Fibroblast of the conjunctiva (primary cell): ENCODE measurements at regions not wholly inside any gene's neighbourhood (a gene's known extent, or its start where the extent isn't known, plus 50 kb on each side); places are given as distances from the start of the nearest gene placed in this dataset.
"Not testable (repeated sequence)": the region's sequence is repeated elsewhere in the genome, so short reads cannot be mapped to it uniquely, and the experiment has no call there.

Experiments used
- DNase-seq: peaks from one replicate; pipeline ENCODE4 v3.0.0-alpha.2; 2010; ENCODE audit warnings: low read depth

- no peak for DNase-seq
These were observed 143.2 kb downstream of the NPIPB5 start for GRCh38 chr16:22653876-22654275.

DNA sequence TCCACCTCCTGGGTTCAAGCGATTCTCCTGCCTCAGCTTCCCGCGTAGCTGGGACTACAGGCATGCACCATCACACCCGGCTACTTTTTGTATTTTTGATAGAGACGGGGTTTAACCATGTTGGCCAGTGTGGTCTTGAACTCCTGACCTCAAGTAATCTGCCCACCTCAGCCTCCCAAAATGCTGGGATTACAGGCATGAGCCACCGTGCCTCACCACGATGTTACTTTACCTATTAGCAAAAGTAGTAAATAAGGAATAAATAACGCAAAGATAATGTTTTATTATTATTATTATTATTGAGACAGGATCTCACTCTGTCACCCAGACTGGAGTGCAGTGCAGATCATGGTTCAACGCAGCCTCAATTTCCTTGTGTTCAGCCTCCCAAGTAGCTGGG, 145.9 kb downstream of the NPIPB5 start:
- DNase-seq = not testable (repeated sequence)

GRCh38 chr16:22659933-22660332, 149.2 kb downstream of the NPIPB5 start:
- DNase-seq = no peak

GRCh38 chr16:22660441-22661160, 149.9 kb downstream of the NPIPB5 start:
- DNase-seq = no peak

DNA sequence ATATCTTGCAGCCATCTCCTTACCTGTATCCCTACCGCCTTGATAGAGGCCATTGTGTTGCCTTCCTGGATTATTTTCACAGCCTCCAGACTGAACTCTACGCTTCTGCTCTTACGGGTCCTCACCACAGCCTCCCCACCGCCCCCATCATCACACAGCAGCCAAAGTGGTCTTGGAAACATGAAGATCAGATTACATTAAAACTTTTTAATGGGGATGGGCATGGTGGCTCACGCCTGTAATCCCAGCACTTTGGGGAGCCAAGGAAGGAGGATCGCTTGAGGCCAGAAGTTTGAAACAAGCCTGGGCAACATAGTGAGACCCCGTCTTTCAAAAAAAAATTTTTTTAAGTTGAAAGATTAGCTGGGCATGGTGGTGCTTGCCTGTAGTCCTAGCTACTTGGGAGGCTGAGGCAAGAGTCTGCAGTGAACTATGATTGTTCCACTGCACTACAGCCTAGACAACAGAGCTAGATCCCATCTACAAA, 150.5 kb downstream of the NPIPB5 start:
- no peak for DNase-seq

DNA sequence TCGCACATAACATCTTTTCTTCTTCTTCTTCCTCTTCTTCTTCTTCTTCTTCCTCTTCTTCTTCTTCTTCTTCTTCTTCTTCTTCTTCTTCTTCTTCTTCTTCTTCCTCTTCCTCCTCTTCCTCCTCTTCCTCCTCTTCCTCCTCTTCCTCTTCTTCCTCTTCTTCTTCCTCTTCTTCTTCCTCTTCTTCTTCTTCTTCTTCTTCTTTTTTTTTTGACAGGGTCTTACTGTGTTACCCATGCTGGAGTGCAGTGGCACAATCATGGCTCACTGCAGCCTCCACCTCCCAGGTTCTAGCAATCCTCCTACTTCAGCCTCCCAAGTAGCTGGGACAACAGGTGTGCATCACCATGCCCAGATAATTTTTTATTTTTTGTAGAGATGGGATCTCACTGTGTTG, 151.0 kb upstream of the HS3ST2 start:
- DNase-seq = not testable (repeated sequence)

DNA sequence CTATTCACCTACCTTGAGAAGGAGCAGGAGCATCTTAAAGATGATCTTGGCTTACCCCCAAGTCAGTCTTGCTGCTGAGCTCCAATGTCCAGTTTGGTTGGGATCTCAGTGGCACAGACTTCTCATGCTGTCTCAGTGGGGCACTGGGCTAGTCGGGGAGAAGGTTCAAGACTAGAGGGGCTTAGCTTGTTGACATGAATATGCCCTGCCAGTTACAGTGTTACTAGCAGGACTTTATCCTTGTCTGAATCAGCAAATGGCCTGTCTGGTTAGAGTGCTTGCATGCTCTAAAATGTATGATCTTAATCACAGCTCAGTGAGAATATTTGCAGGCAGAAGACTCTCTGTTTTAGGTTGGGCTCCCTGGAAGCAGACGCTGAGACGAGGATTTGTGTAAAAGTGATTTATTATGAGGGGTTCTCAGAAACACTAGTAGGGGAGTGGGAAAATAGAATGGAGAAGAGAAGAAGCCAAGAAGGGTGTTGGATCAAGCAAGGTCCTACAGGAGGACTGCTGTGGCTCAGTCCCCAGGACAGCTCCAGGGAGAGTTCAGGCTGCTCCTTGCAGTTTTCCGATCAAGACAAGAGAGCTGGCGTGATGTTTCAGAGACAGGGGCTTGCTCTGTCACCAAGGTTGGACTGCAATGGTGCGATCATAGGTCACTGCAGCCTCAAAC, 150.4 kb upstream of the HS3ST2 start:
- no peak for DNase-seq

- DNase-seq = no peak
These were observed 149.8 kb upstream of the HS3ST2 start for GRCh38 chr16:22664132-22664531.

DNA sequence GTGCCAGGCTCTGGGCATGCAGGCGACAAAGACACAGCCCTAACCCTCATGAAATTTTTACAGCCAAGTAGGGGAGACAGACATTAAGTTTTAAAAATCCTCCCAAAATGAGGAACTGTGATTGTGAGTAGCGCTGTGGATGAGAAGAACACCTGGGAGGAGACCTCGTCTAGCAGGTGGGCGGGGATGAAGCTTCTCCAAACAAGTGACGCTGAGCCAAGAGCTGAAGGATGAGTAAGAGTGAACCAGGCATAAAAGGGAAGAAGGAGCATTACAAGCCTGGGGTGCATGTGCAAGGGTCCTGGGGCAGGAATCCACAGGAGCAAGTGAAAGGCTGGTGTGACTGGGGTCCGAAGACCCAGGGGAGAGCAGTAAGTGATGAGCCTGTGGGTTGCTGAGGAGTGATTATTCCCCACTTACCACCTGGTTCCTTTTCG, 149.4 kb upstream of the HS3ST2 start:
- no peak for DNase-seq

DNA sequence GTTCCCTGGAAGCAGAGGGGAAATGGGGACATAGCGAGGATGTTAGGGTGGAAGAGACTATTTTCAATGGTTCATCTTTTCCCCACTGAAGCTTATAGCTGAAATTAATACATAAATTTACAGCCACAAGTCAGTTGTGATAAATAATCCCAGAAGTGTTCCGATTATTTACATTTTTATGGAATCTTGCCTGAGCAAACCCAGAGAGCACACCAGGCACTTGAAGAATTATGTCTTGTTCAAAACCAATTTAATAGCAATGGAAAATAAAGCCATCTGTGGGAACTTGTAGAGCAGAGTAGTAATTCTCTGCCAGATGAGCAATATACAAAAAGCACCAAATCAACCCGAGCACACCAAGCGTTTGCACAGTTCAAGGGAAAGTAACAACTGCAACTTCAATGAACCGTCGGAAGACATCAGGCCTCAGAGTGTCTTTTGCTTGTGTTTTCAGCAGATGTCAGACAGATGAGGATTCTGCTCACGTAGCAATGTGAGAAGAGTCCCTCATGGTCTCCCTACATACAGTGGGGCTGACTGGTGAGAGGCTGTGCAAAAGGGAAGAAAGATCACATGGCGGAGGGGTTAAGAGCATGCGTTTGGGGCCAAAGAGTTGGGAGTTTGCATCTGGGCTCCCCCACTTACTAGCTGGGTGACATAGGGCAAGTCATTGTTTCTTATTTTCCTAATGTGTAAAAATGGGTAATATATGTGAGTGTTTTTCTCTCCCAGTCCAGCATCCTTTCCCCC, 148.7 kb upstream of the HS3ST2 start:
- DNase-seq = no peak

DNA sequence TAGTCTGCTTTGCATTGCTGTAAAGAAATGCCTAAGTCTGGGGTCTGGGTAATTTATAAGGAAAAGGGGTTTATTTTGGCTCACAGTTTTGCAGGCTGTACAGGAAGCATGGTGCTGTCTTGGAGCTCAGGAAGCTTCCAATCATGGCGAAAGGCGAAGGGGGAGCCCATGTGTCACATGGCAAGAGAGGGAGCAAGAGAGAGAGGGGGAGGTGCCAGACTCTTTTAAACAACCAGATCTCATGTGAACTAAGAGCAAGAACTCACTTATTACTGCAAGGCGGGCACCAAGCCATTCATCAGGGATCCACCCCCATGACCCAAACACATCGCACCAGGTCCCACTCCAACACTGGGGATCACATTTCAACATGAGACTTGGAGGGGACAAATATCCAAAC, 148.2 kb upstream of the HS3ST2 start:
- no peak for DNase-seq

DNA sequence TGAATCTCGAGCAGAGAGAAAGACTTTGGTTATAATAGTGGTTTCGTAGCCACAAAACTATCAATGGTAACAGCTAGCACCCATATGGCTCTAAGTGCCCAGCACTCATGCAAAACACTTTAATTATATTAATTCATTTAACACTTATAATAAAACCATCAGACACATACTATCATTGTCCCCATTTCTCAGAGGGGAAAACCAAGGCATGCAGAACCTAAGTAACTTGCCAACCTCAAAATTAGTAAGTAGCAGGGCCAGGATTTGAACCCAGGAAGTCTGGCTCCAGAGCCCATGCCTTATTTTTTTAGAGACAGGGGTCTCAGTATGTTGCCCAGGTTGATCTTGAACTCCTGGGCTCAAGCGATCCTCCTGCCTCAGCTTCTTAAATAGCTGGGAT, 145.6 kb upstream of the HS3ST2 start:
- no peak for DNase-seq

GRCh38 chr16:22670044-22670536, 143.9 kb upstream of the HS3ST2 start:
- DNase-seq = no peak

GRCh38 chr16:22670551-22671041, 143.4 kb upstream of the HS3ST2 start:
- no peak for DNase-seq

DNA sequence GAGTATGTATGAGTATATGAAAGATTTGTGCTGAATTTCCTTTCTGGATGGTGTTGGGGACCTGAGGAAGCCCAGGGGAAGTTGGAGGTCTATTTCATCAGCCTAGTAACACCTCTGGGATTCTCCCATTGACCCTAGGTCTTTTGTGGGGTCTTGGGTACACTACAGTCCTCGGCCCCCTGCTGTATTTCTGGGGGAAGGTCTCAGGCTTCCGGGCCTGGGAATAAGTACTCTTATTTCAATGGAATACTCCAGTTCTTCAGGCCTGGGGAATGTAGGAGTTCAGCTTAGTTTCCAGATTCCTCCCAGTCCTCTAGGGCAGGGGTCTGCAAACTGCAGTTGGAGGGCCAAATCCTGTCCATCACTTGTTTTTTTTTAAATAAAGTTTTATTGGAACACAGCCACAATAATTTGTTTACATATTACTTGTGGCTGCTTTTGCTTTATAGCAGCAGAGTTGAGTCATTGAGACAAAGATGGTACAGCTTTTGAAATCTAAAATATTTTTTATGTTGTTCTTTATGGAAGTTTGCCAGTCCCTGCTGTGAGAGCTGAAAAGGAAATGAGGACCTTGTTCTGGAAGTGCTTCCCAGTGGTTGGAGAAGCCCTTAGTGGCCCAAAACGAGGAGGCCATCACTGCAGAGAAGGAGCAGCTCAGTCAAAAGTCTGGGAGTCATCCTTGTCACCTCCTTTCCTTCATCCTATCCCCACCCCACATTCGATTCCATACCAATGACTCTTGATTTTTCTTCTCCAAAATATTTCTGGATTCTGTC, 142.5 kb upstream of the HS3ST2 start:
- no peak for DNase-seq

DNA sequence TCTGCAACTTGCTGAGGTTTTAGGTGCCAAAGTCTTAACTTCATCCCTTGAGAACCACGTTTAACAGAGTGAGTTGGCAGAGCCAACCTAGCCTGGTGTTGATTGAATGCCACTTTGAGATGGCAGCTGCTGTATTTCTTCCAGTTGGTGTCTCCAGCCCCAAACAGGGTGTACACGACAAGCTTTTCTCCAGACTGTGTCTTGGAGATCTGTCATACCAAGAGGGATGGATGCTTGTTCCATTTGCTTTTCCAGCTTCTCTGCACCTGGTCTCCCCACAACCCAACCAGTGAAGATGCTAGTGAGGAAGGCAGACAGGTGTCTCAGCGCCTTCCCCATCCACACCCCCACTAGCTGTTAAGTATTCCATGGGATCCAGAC, 141.1 kb upstream of the HS3ST2 start:
- no peak for DNase-seq

- DNase-seq = no peak
These were observed 140.5 kb upstream of the HS3ST2 start for GRCh38 chr16:22673421-22673831.

- DNase-seq = no peak
These were observed 139.2 kb upstream of the HS3ST2 start for GRCh38 chr16:22674832-22675191.

GRCh38 chr16:22675745-22676540, 138.0 kb upstream of the HS3ST2 start:
- no peak for DNase-seq

DNA sequence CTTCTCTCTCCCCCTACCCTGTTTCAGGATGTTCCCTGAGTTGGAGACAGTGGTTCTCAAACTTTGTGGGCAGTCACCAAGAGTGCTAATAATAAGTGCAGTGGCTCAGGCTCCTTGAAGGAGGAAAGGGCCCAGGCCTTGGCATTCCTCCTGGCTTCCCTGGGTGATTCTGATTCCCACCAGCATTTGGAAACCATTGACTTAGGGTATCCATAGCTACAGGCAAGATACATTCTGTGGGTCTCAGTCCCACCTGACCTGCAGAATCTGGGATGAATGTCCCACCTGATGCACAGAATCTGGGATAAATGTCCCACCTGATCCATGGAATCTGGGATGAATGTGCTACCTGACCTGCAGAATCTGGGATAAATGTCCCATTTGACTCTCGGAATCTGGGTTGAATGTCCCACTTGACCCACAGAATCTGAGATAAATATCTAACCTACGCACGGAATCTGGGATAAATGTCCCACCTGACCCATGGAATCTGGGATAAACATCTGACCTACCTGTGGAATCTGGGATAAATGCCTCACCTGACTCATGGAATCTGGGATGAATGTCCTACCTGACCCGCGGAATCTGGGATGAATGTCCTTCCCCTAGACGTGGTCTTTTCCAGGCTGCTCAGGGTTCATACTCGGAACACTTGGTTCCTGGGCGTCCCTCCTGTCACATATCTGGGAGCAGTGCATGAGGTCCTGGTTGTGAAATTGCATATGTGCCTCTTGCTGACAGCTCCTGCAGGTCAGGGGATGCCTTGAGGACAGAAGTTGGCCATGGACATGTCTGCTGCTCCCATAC, 136.7 kb upstream of the HS3ST2 start:
- DNase-seq = no peak
